OCI-LY3 (cell line): ENCODE measurements at regions not wholly inside any gene's neighbourhood (a gene's known extent, or its start where the extent isn't known, plus 50 kb on each side); places are given as distances from the start of the nearest gene placed in this dataset.

Source experiments
- H2AFZ ChIP-seq: fragments of 200-600, 300-600 bp; shearing (Covaris generic); 2 replicates; pipeline ENCODE4 v1.6.0; 2014; ENCODE audit warnings: antibody characterized with exemption, low read depth, low read length
- H3K27ac ChIP-seq: fragments of 200-600, 300-600 bp; sonication (generic); 2 replicates; pipeline ENCODE4 v1.5.1; 2014; ENCODE audit warnings: mild to moderate bottlenecking, low read length, moderate library complexity, mixed read lengths
- H3K27me3 ChIP-seq: fragments of 200-600, 300-600 bp; sonication (generic); 2 replicates; pipeline ENCODE4 v1.6.1; 2014; ENCODE audit warnings: low read depth, low read length, mixed read lengths
- H3K36me3 ChIP-seq: fragments of 200-600, 300-600 bp; sonication (generic); replicated peaks from 2 replicates; pipeline ENCODE3; 2014; ENCODE audit warnings: low read depth, low read length, mixed read lengths
- H3K4me1 ChIP-seq: fragments of 300-600, 200-600 bp; sonication (generic); 2 replicates; pipeline ENCODE4 v1.6.1; 2014; ENCODE audit warnings: low read length, mixed read lengths
- H3K4me2 ChIP-seq: fragments of 200-600, 300-600 bp; sonication (generic); 2 replicates; pipeline ENCODE4 v1.6.1; 2014; ENCODE audit warnings: low read length, mixed read lengths
- H3K4me3 ChIP-seq: fragments of 300-600, 200-600 bp; sonication (generic); 2 replicates; pipeline ENCODE4 v1.5.1; 2014; ENCODE audit warnings: antibody characterized with exemption, mild to moderate bottlenecking, low read length, moderate library complexity
- H3K79me2 ChIP-seq: fragments of 300-600, 200-600 bp; shearing (Covaris generic); 2 replicates; pipeline ENCODE4 v1.6.1; 2014; ENCODE audit warnings: mild to moderate bottlenecking, low read length, mixed read lengths
- H3K9ac ChIP-seq: fragments of 300-600, 200-600 bp; shearing (Covaris generic); 2 replicates; pipeline ENCODE4 v1.6.0; 2014; ENCODE audit warnings: mild to moderate bottlenecking, low read length, moderate library complexity
- H3K9me3 ChIP-seq: fragments of 200-600, 300-600 bp; shearing (Covaris generic); 2 replicates; pipeline ENCODE4 v1.6.1; 2014; ENCODE audit warnings: low read length, mixed read lengths; ENCODE audit not compliant: insufficient read depth
- H4K20me1 ChIP-seq: fragments of 200-600, 300-600 bp; sonication (generic); 2 replicates; pipeline ENCODE4 v1.6.1; 2016; ENCODE audit warnings: low read length, mixed read lengths; ENCODE audit not compliant: insufficient read depth
- EZH2phosphoT487 ChIP-seq: fragments of 200-600 bp; shearing (Covaris generic); IDR thresholded peaks from 2 replicates; pipeline ENCODE4 v1.6.1; 2018; ENCODE audit warnings: antibody characterized with exemption, mixed run types, low read depth
- TF ChIP-seq, protein P1 (sequence below): fragments of 200-600, 300-600 bp; sonication (generic); IDR thresholded peaks from 2 replicates; pipeline ENCODE4 v1.5.1; 2014; ENCODE audit warnings: antibody characterized with exemption, low read length, low read depth

DNA sequence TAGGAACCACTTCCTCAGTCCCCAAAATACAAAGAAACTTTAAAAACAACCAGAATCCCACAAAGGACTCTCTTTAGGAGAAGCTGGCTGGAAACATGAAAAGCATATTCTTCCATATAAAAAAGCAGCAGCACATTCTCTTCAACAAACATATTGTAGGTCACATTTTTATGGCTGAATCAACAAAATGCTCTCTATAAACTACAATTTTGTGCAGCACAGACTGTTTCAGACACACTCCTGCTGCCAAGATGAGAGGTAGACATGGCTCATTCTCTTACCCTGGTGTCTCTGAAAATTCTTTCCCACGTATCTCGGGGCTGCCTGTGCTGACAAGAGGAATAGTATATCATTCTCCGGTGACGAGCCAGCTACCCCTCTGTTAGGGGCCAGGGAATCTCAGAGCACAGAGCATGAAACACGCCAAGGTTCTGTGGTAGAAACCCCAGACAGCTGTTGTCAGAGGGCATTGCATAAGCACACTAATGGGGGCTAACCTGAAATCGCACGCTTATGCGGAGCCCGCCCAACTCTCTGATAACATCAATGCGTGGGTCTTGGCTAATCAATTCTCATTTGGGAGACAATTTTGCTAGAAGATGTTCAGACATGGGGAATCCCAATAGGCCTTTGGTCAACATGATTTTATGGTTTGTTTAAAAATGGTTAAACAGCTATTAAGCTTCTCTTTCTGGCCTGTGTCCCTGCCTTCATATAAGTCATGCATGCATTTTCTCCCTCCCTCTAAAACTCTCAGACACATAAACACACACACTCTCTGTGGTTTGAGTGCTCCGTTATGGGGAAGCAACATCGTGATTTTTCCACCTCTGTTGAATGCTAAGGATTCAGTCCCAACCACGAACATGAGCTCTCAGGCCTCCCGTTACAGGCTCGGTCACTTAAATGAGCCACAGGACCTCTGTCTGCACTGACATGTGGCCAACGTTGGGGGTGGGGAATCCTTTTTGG, 177.5 kb downstream of the INO80D start:
- no peak overlapping the region for H3K9ac ChIP-seq
- no peak overlapping the region for H3K27ac ChIP-seq
- H3K4me3 ChIP-seq: no peak overlapping the region
- H3K4me2 ChIP-seq: no peak overlapping the region
- no peak for TF ChIP-seq EZH2phosphoT487
- TF ChIP-seq, protein P1, sequence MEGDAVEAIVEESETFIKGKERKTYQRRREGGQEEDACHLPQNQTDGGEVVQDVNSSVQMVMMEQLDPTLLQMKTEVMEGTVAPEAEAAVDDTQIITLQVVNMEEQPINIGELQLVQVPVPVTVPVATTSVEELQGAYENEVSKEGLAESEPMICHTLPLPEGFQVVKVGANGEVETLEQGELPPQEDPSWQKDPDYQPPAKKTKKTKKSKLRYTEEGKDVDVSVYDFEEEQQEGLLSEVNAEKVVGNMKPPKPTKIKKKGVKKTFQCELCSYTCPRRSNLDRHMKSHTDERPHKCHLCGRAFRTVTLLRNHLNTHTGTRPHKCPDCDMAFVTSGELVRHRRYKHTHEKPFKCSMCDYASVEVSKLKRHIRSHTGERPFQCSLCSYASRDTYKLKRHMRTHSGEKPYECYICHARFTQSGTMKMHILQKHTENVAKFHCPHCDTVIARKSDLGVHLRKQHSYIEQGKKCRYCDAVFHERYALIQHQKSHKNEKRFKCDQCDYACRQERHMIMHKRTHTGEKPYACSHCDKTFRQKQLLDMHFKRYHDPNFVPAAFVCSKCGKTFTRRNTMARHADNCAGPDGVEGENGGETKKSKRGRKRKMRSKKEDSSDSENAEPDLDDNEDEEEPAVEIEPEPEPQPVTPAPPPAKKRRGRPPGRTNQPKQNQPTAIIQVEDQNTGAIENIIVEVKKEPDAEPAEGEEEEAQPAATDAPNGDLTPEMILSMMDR: no peak
- H3K27me3 ChIP-seq: peaks cover 34% of the 10 kb centered on the region
- peaks cover 6% of the 10 kb centered on the region for H3K4me1 ChIP-seq
- H3K36me3 ChIP-seq: no peaks in the 10 kb centered on the region
- H3K9me3 ChIP-seq: no peaks in the 10 kb centered on the region
- no peaks in the 10 kb centered on the region for H3K79me2 ChIP-seq
- H2AFZ ChIP-seq: no peak overlapping the region
- no peaks in the 10 kb centered on the region for H4K20me1 ChIP-seq

DNA sequence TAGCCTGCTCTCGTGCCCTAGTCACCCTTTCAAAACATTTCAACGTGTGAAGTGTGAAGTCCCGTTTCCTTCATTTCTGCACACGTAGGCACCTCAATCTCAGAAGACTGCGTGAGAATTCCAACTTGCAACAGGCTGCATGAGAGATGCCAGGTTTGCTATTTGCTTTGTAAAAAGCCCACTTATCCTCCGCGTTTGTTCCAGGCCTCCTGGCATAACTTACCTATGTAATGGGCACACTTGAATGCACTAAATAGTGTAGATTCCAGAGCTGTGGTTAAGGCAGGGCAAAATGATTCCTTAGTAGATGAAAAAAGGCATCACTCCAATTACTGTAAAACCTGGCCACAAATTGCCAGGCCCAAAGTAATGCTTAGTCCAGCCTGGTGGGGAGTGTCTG, 179.6 kb downstream of the INO80D start:
- Histone ChIP-seq H3K4me1 (peaks cover 7% of the 10 kb centered on the region), H3K36me3 (no peaks in the 10 kb centered on the region), H3K27ac (no peak overlapping the region), H3K9ac (no peak overlapping the region), H2AFZ (no peak overlapping the region), H3K79me2 (no peaks in the 10 kb centered on the region), H4K20me1 (no peaks in the 10 kb centered on the region), H3K4me2 (no peak overlapping the region), H3K9me3 (no peaks in the 10 kb centered on the region), H3K27me3 (peaks cover 38% of the 10 kb centered on the region), H3K4me3 (no peak overlapping the region)
- TF ChIP-seq EZH2phosphoT487: no peak

DNA sequence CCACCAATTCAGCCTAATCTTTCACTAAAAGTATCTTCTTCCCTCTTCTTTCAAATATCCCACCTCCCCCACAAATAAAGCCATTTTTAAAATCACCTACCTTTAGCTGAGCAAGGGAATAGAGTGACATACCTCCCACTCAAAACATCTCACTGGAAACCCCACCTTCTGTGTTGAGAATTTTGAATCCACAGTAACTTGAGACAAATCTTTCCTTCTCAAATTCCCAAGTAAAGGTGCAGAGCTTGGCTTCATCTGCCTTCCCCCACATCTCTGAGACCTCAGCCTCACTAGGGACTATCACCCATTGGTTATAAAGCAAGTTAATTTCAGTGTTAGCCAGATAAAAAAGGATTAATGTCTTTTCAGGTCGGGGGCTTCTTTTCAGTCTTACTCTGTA, 180.4 kb downstream of the INO80D start:
- Histone ChIP-seq H3K4me1 (peaks cover 7% of the 10 kb centered on the region), H3K9ac (no peak overlapping the region), H3K9me3 (no peaks in the 10 kb centered on the region), H2AFZ (no peak overlapping the region), H3K4me2 (no peak overlapping the region), H3K27ac (no peak overlapping the region), H3K4me3 (no peak overlapping the region), H3K36me3 (no peaks in the 10 kb centered on the region), H4K20me1 (no peaks in the 10 kb centered on the region), H3K27me3 (peaks cover 30% of the 10 kb centered on the region), H3K79me2 (no peaks in the 10 kb centered on the region)
- TF ChIP-seq, protein P1: no peak
- TF ChIP-seq EZH2phosphoT487: no peak

DNA sequence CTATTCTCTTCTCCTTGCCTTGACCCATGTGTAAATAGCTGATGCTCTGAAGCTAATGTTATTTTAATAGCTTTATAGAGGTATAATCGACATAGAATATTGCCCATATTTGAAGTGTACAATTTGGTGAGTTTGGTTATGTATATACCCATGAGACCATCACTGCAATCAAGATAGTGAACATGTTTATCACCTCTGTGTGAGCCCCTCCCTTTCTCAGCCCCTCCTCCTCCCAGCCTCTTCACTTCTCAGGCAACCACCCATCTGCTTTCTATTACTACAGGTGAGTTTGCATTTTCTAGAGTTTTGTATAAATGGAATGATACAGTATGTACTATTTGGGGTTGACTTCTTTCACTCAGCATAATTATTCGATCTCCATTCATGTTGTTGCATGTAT, 181.1 kb downstream of the INO80D start:
- no peak overlapping the region for H3K4me3 ChIP-seq
- H3K9ac ChIP-seq: no peak overlapping the region
- H3K9me3 ChIP-seq: no peaks in the 10 kb centered on the region
- no peak overlapping the region for H3K4me2 ChIP-seq
- H3K36me3 ChIP-seq: no peaks in the 10 kb centered on the region
- H3K79me2 ChIP-seq: no peaks in the 10 kb centered on the region
- peaks cover 7% of the 10 kb centered on the region for H3K4me1 ChIP-seq
- no peak overlapping the region for H2AFZ ChIP-seq
- H3K27ac ChIP-seq: no peak overlapping the region
- H3K27me3 ChIP-seq: peaks cover 24% of the 10 kb centered on the region
- H4K20me1 ChIP-seq: no peaks in the 10 kb centered on the region
- no peak for TF ChIP-seq EZH2phosphoT487
- TF ChIP-seq, protein P1: no peak
